T-cell (primary cell): ENCODE measurements at regions not wholly inside any gene's neighbourhood (a gene's known extent, or its start where the extent isn't known, plus 50 kb on each side); places are given as distances from the start of the nearest gene placed in this dataset.
A peak's percentile ranks its signal among the peaks of the same experiment; 100 is the strongest.

ENCODE experiments used
- ATAC-seq, 4 experiments: fragments of 200-7000 bp in 3 of 4; fragments of 150-1000 bp in 1 of 4; cut with Tn5 transposase; replicated peaks in 1 of 4; 1 replicate in 3 of 4; 2 replicates in 1 of 4; pipeline ENCODE4 v1.10.0; 2021; ENCODE audit warnings: moderate library complexity in 3 of 4, mild to moderate bottlenecking in 2 of 4, moderate number of reproducible peaks in 1 of 4
- CTCF ChIA-PET, 2 donors: fragments of 300-600 bp; sonication (Branson Sonifier 250); formaldehyde crosslinking; loops; one replicate each; lab custom pipeline; 2022; ENCODE audit warnings: antibody characterized with exemption in 2 of 2; lab: Charles Lee
- POLR2A ChIA-PET, 2 donors: fragments of 300-600 bp; sonication (Branson Sonifier 250); formaldehyde crosslinking; loops; one replicate each; lab custom pipeline; 2022; ENCODE audit warnings: antibody characterized with exemption in 2 of 2; lab: Charles Lee
- DNase-seq, 35 experiments: peaks; one replicate each; pipeline versions ENCODE4 v3.0.0 to v3.0.0-alpha.2; 2013 to 2023
- H3K27ac ChIP-seq: one replicate; pipeline ENCODE4 v1.5.1; 2013; ENCODE audit warnings: low read length
- H3K27me3 ChIP-seq, 2 experiments: replicated peaks in 1 of 2; 1 replicate in 1 of 2; 2 replicates in 1 of 2; pipeline versions ENCODE4 v1.6.1 to v1.7.0; 2013; ENCODE audit warnings: low read length in 1 of 2, mixed read lengths in 1 of 2; ENCODE audit not compliant: control insufficient read depth in 2 of 2, insufficient read depth in 2 of 2; ENCODE audit errors: extremely low read depth in 1 of 2
- H3K36me3 ChIP-seq, 2 donors: 1 replicate in 1 of 2; 2 replicates in 1 of 2; pipeline versions ENCODE4 v1.6.1 to v1.7.0; 2013; ENCODE audit warnings: low read length in 1 of 2; ENCODE audit not compliant: control insufficient read depth in 2 of 2, insufficient read depth in 1 of 2; ENCODE audit errors: extremely low read depth in 1 of 2
- H3K4me1 ChIP-seq, 2 experiments: 1 replicate in 1 of 2; 2 replicates in 1 of 2; pipeline versions ENCODE4 v1.6.1 to v1.7.0; 2013; ENCODE audit warnings: low read length in 2 of 2, mixed read lengths in 1 of 2; ENCODE audit not compliant: insufficient read depth in 2 of 2, control insufficient read depth in 1 of 2; ENCODE audit errors: extremely low read depth in 1 of 2
- H3K4me3 ChIP-seq, 2 donors: 1 replicate in 1 of 2; 2 replicates in 1 of 2; pipeline versions ENCODE4 v1.5.1 to v1.7.0; 2013; ENCODE audit warnings: mild to moderate bottlenecking in 2 of 2, low read length in 1 of 2, moderate library complexity in 1 of 2; ENCODE audit not compliant: control insufficient read depth in 1 of 2; ENCODE audit errors: extremely low read depth in 1 of 2
- H3K9me3 ChIP-seq: 2 replicates; pipeline ENCODE4 v1.7.0; 2013
- H3K27ac Mint-ChIP-seq, 2 donors: one replicate each; pipeline ENCODE4 v1.8.0; 2020 to 2021; ENCODE audit warnings: mild to moderate bottlenecking in 2 of 2, mixed read lengths in 2 of 2
- H3K27me3 Mint-ChIP-seq, 2 donors: one replicate each; pipeline ENCODE4 v1.8.0; 2021 to 2022; ENCODE audit warnings: mixed read lengths in 2 of 2
- H3K36me3 Mint-ChIP-seq: one replicate; pipeline ENCODE4 v1.8.0; 2021; ENCODE audit warnings: mixed read lengths
- H3K4me1 Mint-ChIP-seq, 3 donors: one replicate each; pipeline ENCODE4 v1.8.0; 2020 to 2022; ENCODE audit warnings: mixed read lengths in 3 of 3, mild to moderate bottlenecking in 1 of 3
- H3K4me3 Mint-ChIP-seq, 3 donors: one replicate each; pipeline ENCODE4 v1.8.0; 2020 to 2022; ENCODE audit warnings: mild to moderate bottlenecking in 3 of 3, mixed read lengths in 3 of 3, moderate library complexity in 3 of 3
- H3K9me3 Mint-ChIP-seq, 3 donors: one replicate each; pipeline ENCODE4 v1.8.0; 2020 to 2022; ENCODE audit warnings: mixed read lengths in 3 of 3
- WGBS: methylation state at CpG from one replicate; pipeline ENCODE4 v1.1.5; 2013; ENCODE audit warnings: missing lambda C conversion rate; ENCODE audit not compliant: insufficient coverage; 5-methylcytosine and 5-hydroxymethylcytosine counted together

DNA sequence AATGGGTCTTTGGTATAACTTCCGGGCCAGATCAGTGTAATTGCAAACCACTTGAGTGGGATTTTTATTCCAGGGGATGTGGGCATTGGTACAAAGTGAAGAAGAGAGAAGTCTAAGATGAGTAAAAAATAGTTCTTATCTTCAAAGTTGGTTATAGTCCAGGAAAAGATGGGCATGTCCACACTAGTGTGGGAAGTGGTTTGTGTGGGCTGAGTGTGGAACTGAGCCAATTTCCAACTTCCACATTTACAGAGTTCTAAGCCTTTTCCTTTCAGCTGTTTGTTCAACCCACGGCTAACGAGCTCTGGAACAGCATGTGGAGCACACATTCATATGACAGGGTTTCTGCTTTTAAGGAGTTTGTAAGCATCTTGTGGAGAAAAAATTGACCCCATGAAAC lies 72.3 kb upstream of the IFNGR1 start:
- POLR2A ChIA-PET: no interaction called here
- no peaks in the 10 kb centered on the region for H3K27me3 Mint-ChIP-seq
- Histone ChIP-seq H3K27ac (no peak overlapping the region), H3K4me1 (peaks cover 0 to 7% of the 10 kb centered on the region in 2 experiments), H3K4me3 (no peak overlapping the region), H3K27me3 (no peaks in the 10 kb centered on the region), H3K36me3 (no peaks in the 10 kb centered on the region), H3K9me3 (no peaks in the 10 kb centered on the region)
- H3K4me3 Mint-ChIP-seq: no peak overlapping the region
- no peaks in the 10 kb centered on the region for H3K36me3 Mint-ChIP-seq
- no peaks in the 10 kb centered on the region for H3K9me3 Mint-ChIP-seq
- H3K4me1 Mint-ChIP-seq: peaks cover 5 to 11% (median 7%) of the 10 kb centered on the region in 3 donors
- no CpG with 5 or more reads among the region's 3 CpGs for WGBS
- DNase-seq: peak in 5 of 35 experiments; percentile 3 to 38 (median 10)
- H3K27ac Mint-ChIP-seq: no peak overlapping the region
- CTCF ChIA-PET: no interaction called here
- no peak for ATAC-seq

DNA sequence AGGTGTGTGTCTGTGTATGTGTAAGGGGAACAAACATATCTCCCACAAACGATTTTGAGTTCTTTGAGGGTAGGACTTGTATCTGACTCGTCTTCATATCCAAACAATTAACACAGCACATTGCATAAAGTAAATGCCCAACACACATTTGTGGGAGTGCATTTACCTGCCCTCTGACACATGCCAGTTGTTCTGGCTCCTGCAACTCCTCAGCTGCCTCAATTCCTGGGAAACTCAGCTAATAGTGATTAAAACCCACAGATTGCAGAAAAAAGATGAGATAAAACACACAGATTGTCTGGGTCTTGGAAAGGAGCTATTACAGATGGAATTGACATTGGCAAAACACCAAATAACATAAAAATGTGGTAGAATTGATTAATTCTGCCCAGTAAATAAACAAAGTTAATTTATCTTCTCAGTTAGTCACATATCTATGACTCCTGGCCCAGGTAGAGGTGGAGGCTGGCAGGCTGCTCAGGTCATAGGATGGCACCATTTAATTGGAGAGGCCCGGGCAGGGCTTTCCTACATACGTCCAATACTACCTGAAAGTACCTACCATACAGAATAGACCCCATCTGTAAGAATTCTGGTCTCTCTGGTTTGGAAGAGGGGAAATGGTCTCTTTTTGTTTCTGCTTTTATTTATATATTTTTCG lies 71.5 kb upstream of the IFNGR1 start:
- Mint-ChIP-seq H3K4me3 (no peak overlapping the region), H3K4me1 (peaks cover 5 to 11% (median 7%) of the 10 kb centered on the region in 3 donors), H3K36me3 (no peaks in the 10 kb centered on the region), H3K27me3 (peaks cover 0 to 2% of the 10 kb centered on the region in 2 donors), H3K27ac (no peak overlapping the region), H3K9me3 (no peaks in the 10 kb centered on the region)
- ChIA-PET CTCF (no interaction called here), POLR2A (no interaction called here)
- H3K27me3 ChIP-seq: no peaks in the 10 kb centered on the region
- ATAC-seq (no peak), DNase-seq (no peak)
- H3K4me3 ChIP-seq: no peak overlapping the region
- peaks cover 0 to 7% of the 10 kb centered on the region in 2 experiments for H3K4me1 ChIP-seq
- no peak overlapping the region for H3K27ac ChIP-seq
- H3K36me3 ChIP-seq: no peaks in the 10 kb centered on the region
- H3K9me3 ChIP-seq: no peaks in the 10 kb centered on the region
- no CpG with 5 or more reads among the region's 5 CpGs for WGBS

DNA sequence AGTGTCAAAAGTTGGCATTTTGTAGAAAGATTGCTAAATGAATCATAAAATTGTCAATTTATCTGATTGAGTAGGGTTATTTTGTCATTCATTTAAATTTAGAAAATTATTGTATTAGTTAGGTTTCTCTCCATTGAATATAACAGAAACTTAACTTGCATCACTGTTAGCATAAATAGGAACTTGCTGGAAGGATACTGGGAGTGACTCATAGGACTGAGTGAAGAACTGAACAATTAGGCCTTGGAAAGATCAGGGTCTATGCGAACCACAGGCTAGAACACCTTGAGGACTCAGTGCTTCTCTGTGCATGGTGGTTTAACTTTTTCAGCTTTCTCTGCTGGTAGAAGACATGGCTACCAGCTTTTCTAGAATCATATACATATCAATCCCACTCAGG lies 67.7 kb upstream of the IFNGR1 start:
- DNase-seq (no peak), ATAC-seq (no peak)
- Histone ChIP-seq H3K9me3 (no peaks in the 10 kb centered on the region), H3K4me3 (no peak overlapping the region), H3K27ac (no peak overlapping the region), H3K36me3 (no peaks in the 10 kb centered on the region), H3K27me3 (peaks cover 0 to 3% of the 10 kb centered on the region in 2 experiments), H3K4me1 (peaks cover 0 to 7% of the 10 kb centered on the region in 2 experiments)
- no CpG with 5 or more reads among the region's 1 CpG for WGBS
- POLR2A ChIA-PET: interaction anchor here in 1 of 2 donors (0.5 kb wide), 1 partner anchor 8 kb away, joined by 3 read pairs; no protein-coding TSS in a partner anchor
- Mint-ChIP-seq H3K27ac (no peak overlapping the region), H3K4me3 (no peak overlapping the region), H3K4me1 (peaks cover 5 to 22% (median 14%) of the 10 kb centered on the region in 3 donors), H3K27me3 (peaks cover 18 to 24% of the 10 kb centered on the region in 2 donors), H3K36me3 (no peaks in the 10 kb centered on the region), H3K9me3 (no peaks in the 10 kb centered on the region)
- CTCF ChIA-PET: no interaction called here

DNA sequence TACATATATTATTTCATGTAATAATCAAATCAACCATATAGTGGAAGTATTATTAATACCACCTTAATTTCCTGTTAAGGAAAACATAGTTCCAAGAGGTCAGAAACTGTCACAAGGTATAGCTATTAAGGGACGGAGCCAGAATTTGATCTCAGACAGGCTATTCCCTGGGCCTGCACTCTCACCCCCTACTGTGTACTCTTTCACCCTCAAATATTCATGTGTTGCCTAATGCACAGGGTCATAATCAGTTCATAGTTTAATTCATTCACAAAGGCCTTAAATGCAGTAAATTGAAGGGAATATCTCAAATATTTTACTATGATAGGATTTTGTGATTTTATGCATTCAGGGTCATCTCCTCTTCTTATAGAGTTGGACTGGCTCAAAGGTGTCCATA lies 67.2 kb upstream of the IFNGR1 start:
- H3K36me3 Mint-ChIP-seq: no peaks in the 10 kb centered on the region
- H3K27ac Mint-ChIP-seq: no peak overlapping the region
- no peak for ATAC-seq
- H3K27me3 Mint-ChIP-seq: peaks cover 19 to 24% of the 10 kb centered on the region in 2 donors
- H3K9me3 Mint-ChIP-seq: no peaks in the 10 kb centered on the region
- H3K9me3 ChIP-seq: no peaks in the 10 kb centered on the region
- H3K27ac ChIP-seq: no peak overlapping the region
- 100% methylated on average over 1 of the region's 1 CpG for WGBS
- no peak overlapping the region for H3K4me3 ChIP-seq
- CTCF ChIA-PET: interaction anchor here in 1 of 2 donors (0.9 to 1.0 kb wide), 2 partner anchors 11 to 58 kb away, joined by 3 read pairs; no protein-coding TSS in a partner anchor
- DNase-seq: no peak
- no peaks in the 10 kb centered on the region for H3K36me3 ChIP-seq
- peaks cover 0 to 5% of the 10 kb centered on the region in 2 experiments for H3K4me1 ChIP-seq
- no peak overlapping the region for H3K4me3 Mint-ChIP-seq
- peaks cover 0 to 6% of the 10 kb centered on the region in 2 experiments for H3K27me3 ChIP-seq
- H3K4me1 Mint-ChIP-seq: peaks cover 2 to 20% (median 11%) of the 10 kb centered on the region in 3 donors
- POLR2A ChIA-PET: no interaction called here

DNA sequence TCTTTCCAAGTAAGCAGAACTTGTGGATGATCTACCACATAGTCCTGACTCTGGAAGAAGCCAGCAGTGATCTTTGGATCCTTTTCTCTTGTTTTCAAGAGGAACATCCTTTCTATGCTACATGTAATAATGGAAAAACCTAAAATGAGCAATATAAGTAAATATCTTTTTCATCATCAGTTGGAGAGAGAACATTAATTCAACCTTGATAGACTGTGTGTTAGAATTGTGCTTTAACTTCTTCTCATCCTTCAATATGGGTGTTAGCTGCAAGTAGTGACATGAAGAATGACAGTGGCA lies 65.6 kb upstream of the IFNGR1 start:
- H3K36me3 Mint-ChIP-seq: no peaks in the 10 kb centered on the region
- H3K9me3 Mint-ChIP-seq: no peaks in the 10 kb centered on the region
- ChIA-PET CTCF (interaction anchor here in 1 of 2 donors (0.5 kb wide), 1 partner anchor 30 kb away, joined by 4 read pairs; no protein-coding TSS in a partner anchor), POLR2A (interaction anchor here in 1 of 2 donors (0.6 kb wide), 1 partner anchor 241 kb away, joined by 3 read pairs; no protein-coding TSS in a partner anchor)
- peaks cover 0 to 11% (median 7%) of the 10 kb centered on the region in 3 donors for H3K4me1 Mint-ChIP-seq
- no peak overlapping the region for H3K4me3 Mint-ChIP-seq
- Histone ChIP-seq H3K4me1 (no peaks in the 10 kb centered on the region), H3K36me3 (no peaks in the 10 kb centered on the region), H3K27ac (no peak overlapping the region), H3K27me3 (peaks cover 0 to 6% of the 10 kb centered on the region in 2 experiments), H3K4me3 (no peak overlapping the region), H3K9me3 (no peaks in the 10 kb centered on the region)
- peaks cover 26 to 27% of the 10 kb centered on the region in 2 donors for H3K27me3 Mint-ChIP-seq
- ATAC-seq (no peak), DNase-seq (no peak)
- H3K27ac Mint-ChIP-seq: no peak overlapping the region

DNA sequence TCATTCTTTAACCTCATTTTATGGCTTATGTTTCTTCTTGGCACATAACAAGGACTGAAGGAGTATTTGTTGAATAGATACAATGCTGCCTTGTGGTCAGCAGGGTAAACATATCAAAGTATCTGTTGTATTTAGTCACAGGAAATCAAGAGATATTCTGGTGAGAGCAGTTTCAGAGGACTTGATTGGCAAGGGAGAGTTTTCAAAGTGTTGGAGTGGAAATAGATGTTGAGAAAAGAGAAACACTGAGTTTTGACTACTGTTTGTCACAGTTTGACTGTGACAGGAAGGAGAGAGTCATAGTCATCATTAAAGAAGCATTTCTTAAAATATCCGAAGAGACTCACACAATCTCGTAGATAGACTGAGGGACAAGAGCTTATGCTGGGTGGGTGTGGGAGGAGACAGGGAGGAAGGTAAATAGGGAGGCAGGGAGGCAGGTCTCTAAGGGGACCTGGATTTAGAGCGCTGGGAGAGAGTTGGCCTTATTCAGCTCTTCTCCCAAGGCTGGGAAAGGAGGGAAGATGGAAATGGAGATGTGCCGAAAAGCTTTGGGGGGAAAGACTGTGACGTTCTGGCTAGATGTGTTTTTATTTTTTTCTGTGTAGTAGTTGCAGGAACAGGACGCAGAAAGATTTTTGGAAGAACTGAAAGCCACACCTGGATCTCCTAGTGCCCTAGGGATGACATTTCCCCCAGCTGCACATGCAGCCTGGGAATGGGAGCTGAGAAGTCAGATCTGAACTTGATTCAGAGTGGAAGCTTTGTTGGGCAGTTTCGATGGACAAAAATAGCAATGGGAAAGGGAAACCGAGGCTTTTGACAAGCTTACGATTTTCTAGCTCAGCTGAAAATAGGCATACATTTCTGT lies 65.0 kb upstream of the IFNGR1 start:
- CTCF ChIA-PET: interaction anchor here in 1 of 2 donors (0.5 kb wide), 1 partner anchor 30 kb away, joined by 4 read pairs; no protein-coding TSS in a partner anchor
- Mint-ChIP-seq H3K27me3 (peaks cover 26 to 27% of the 10 kb centered on the region in 2 donors), H3K9me3 (no peaks in the 10 kb centered on the region), H3K4me1 (peaks cover 0 to 11% (median 7%) of the 10 kb centered on the region in 3 donors), H3K27ac (no peak overlapping the region), H3K36me3 (no peaks in the 10 kb centered on the region), H3K4me3 (no peak overlapping the region)
- Histone ChIP-seq H3K9me3 (no peaks in the 10 kb centered on the region), H3K4me1 (no peaks in the 10 kb centered on the region), H3K4me3 (no peak overlapping the region), H3K36me3 (no peaks in the 10 kb centered on the region), H3K27me3 (peaks cover 0 to 6% of the 10 kb centered on the region in 2 experiments), H3K27ac (no peak overlapping the region)
- POLR2A ChIA-PET: interaction anchor here (0.5 to 0.6 kb wide), 2 partner anchors 241 to 1336 kb away, joined by 3 to 10 read pairs; no protein-coding TSS in a partner anchor
- WGBS: 79% methylated on average over 8 of the region's 9 CpGs
- ATAC-seq (no peak), DNase-seq (no peak)
